Lung (tissue), 11 donors: ENCODE measurements at regions not wholly inside any gene's neighbourhood (a gene's known extent, or its start where the extent isn't known, plus 50 kb on each side); places are given as distances from the start of the nearest gene placed in this dataset.

ENCODE experiments used
- ATAC-seq: fragments of 200-7000 bp; cut with Tn5 transposase; one replicate; pipeline ENCODE4 v1.9.1; 2020; ENCODE audit warnings: moderate number of reproducible peaks; ENCODE audit not compliant: insufficient read depth, low FRiP score
- DNase-seq, 3 donors: peaks; one replicate each; pipeline ENCODE4 v3.0.0-alpha.2; 2013 to 2017
- H3K27ac ChIP-seq, 2 donors: one replicate each; pipeline ENCODE4 v1.5.1; 2013; ENCODE audit warnings: mild to moderate bottlenecking in 2 of 2, moderate library complexity in 2 of 2, control low read depth in 1 of 2, inconsistent platforms in 1 of 2, low read depth in 1 of 2, low read length in 1 of 2
- H3K27me3 ChIP-seq, 3 donors: one replicate each; pipeline ENCODE4 v1.5.1; 2013; ENCODE audit warnings: low read length in 2 of 3; ENCODE audit not compliant: control insufficient read depth in 3 of 3, insufficient read depth in 3 of 3
- H3K36me3 ChIP-seq, 4 donors: one replicate each; pipeline ENCODE4 v1.5.1; 2013; ENCODE audit warnings: low read length in 4 of 4, mild to moderate bottlenecking in 1 of 4, moderate library complexity in 1 of 4; ENCODE audit not compliant: control insufficient read depth in 4 of 4, insufficient read depth in 4 of 4
- H3K4me1 ChIP-seq, 5 donors: one replicate each; pipeline ENCODE4 v1.5.1; 2013; ENCODE audit warnings: low read length in 5 of 5, mild to moderate bottlenecking in 2 of 5, moderate library complexity in 1 of 5; ENCODE audit not compliant: control insufficient read depth in 5 of 5, insufficient read depth in 5 of 5
- H3K4me3 ChIP-seq: one replicate; pipeline ENCODE4 v1.5.1; 2013; ENCODE audit warnings: mild to moderate bottlenecking, control low read depth, moderate library complexity
- H3K9ac ChIP-seq, 2 donors: one replicate each; pipeline ENCODE4 v1.5.1; 2013; ENCODE audit warnings: low read length in 2 of 2, control low read depth in 1 of 2; ENCODE audit not compliant: insufficient read depth in 1 of 2
- H3K9me3 ChIP-seq, 4 donors: one replicate each; pipeline ENCODE4 v1.5.1; 2013; ENCODE audit warnings: low read length in 3 of 4, mild to moderate bottlenecking in 1 of 4, moderate library complexity in 1 of 4; ENCODE audit not compliant: control insufficient read depth in 4 of 4, insufficient read depth in 3 of 4
- WGBS, 2 donors: extraction: QIAGEN DNeasy Blood & Tissue Kit; methylation state at CpG; one replicate each; pipeline ENCODE4 v1.1.7; 2013; 5-methylcytosine and 5-hydroxymethylcytosine counted together
- TF ChIP-seq, protein P1 (sequence below): IDR thresholded peaks from 2 replicates; pipeline ENCODE4 v1.5.1; 2012; ENCODE audit warnings: mild to moderate bottlenecking; ENCODE audit errors: control extremely low read depth, extremely low read depth
- donor health status: control.
- donor health status: control.
- donor health status: Bipolar disorder and iron deficiency.
- donor health status: healthy.
- donor health status: DM: yes; HTN: yes; CAD: no.

DNA sequence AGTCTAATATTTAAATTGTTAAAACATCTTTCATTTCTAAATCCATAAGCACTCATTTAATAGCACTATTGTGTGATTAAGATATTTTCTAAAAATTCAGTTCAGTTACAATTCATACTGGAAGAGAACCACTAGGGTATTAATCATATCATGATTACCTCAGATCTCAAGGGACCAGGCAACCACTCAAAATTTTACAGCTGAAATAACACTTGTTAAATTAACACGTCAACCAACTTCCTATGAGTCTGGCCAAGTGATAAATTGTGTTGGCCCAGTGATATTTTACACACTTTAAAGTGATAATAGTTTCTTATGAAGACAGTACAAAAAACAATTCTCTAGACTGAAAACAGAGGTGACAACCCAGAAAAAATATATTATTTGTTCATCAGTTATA, 869.0 kb upstream of the ADGRB3 start:
- H3K27me3 ChIP-seq: no peaks in the 10 kb centered on the region
- DNase-seq (no peak), ATAC-seq (no peak)
- no peaks in the 10 kb centered on the region for H3K4me1 ChIP-seq
- no peaks in the 10 kb centered on the region for H3K36me3 ChIP-seq
- H3K9ac ChIP-seq: no peak overlapping the region
- no peaks in the 10 kb centered on the region for H3K9me3 ChIP-seq
- H3K27ac ChIP-seq: no peak overlapping the region
- TF ChIP-seq, protein P1, sequence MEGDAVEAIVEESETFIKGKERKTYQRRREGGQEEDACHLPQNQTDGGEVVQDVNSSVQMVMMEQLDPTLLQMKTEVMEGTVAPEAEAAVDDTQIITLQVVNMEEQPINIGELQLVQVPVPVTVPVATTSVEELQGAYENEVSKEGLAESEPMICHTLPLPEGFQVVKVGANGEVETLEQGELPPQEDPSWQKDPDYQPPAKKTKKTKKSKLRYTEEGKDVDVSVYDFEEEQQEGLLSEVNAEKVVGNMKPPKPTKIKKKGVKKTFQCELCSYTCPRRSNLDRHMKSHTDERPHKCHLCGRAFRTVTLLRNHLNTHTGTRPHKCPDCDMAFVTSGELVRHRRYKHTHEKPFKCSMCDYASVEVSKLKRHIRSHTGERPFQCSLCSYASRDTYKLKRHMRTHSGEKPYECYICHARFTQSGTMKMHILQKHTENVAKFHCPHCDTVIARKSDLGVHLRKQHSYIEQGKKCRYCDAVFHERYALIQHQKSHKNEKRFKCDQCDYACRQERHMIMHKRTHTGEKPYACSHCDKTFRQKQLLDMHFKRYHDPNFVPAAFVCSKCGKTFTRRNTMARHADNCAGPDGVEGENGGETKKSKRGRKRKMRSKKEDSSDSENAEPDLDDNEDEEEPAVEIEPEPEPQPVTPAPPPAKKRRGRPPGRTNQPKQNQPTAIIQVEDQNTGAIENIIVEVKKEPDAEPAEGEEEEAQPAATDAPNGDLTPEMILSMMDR: no peak
- no peak overlapping the region for H3K4me3 ChIP-seq
- 33 to 62% methylated on average over 1 of the region's 1 CpG for WGBS, 2 donors

DNA sequence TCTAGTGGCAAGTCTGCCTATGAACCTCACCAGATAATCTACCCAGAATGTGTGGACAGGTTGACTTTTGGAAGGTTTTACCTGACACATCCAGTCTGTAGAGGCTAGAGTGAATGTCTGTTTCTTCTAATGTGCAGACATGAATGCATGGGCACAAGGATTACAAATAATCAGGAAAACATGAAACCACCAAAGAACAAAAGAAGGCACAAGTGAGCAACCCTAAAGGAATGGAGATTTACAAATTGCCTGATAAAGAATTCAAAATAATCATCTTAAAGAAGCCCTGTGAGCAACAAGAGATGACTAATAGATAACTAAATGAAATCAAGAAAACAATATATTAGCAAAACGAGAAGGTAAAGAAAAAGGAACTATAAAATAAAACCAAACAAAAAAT, 876.1 kb upstream of the ADGRB3 start:
- Histone ChIP-seq H3K4me1 (no peaks in the 10 kb centered on the region), H3K36me3 (no peaks in the 10 kb centered on the region), H3K4me3 (no peak overlapping the region), H3K27me3 (no peaks in the 10 kb centered on the region), H3K27ac (no peak overlapping the region), H3K9me3 (peaks cover 0 to 11% (median 0%) of the 10 kb centered on the region in 4 donors), H3K9ac (no peak overlapping the region)
- no peak for DNase-seq
- TF ChIP-seq, protein P1: no peak
- 65 to 68% methylated on average over 1 of the region's 1 CpG for WGBS, 2 donors
- ATAC-seq: no peak

DNA sequence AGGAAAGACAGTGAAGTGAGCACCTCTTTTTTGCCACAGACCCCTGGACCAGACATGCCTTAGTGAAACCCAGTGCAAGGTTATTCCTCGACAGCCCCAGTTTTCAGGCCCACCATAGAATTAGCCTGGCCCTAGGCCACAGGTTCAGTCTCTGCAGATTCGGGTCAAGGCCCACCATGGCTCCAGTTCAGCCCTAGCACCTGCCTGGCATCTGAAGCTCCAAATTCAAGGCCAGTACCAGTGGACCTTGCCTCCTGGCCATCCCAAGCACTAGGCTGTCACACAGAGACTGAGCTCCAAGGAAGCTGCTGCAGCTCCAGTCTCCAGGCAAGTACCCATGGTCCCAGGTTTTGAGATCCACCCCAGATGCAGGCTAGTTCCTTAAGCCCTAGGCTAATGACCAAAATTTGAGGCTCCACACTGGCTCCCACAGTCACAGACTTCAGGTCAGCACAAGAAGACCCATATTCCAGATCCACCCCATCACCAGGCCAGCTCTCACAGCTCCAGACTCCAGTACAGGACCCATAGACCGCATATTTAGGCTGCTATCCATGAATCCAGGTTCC, 877.5 kb upstream of the ADGRB3 start:
- TF ChIP-seq, protein P1: no peak
- 63 to 75% methylated on average over 3 of the region's 3 CpGs for WGBS, 2 donors

DNA sequence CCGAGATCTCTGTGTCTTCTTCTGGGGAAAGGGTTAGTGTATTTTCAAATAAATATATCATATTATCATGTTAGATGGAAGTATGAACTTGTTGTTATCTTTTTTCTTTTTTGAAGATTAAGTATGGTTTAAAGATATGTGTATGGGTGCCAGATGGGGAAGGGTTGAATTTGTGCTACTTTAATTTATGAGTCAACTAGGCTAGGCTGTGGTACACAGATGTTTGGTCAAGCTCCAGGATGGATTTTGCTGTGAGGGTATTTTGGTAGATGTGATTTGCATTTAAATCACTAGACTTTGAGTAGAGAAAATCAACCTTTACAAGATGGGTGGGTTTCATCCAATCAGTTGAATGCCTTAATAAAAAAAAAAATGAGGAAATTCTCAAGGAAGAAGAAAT, 886.6 kb upstream of the ADGRB3 start:
- H3K27ac ChIP-seq: no peak overlapping the region

More for the DNA sequence above, 877.5 kb upstream of the ADGRB3 start:
- Histone ChIP-seq H3K27me3 (no peaks in the 10 kb centered on the region), H3K27ac (no peak overlapping the region), H3K9me3 (peaks cover 0 to 11% (median 0%) of the 10 kb centered on the region in 4 donors), H3K9ac (no peak overlapping the region), H3K4me3 (no peak overlapping the region), H3K36me3 (no peaks in the 10 kb centered on the region), H3K4me1 (no peaks in the 10 kb centered on the region)
- no peak for ATAC-seq
- DNase-seq: no peak

More for the DNA sequence above, 886.6 kb upstream of the ADGRB3 start:
- TF ChIP-seq, protein P1: no peak
- 88 to 90% methylated on average over 1 of the region's 1 CpG for WGBS, 2 donors
- Histone ChIP-seq H3K9me3 (no peaks in the 10 kb centered on the region), H3K4me1 (no peaks in the 10 kb centered on the region), H3K9ac (no peak overlapping the region), H3K4me3 (no peak overlapping the region), H3K36me3 (no peaks in the 10 kb centered on the region), H3K27me3 (no peaks in the 10 kb centered on the region)
- ATAC-seq: no peak
- DNase-seq: no peak
